ENCODE measurements at regions not wholly inside any gene's neighbourhood (a gene's known extent, or its start where the extent isn't known, plus 50 kb on each side); places are given as distances from the start of the nearest gene placed in this dataset.

DNA sequence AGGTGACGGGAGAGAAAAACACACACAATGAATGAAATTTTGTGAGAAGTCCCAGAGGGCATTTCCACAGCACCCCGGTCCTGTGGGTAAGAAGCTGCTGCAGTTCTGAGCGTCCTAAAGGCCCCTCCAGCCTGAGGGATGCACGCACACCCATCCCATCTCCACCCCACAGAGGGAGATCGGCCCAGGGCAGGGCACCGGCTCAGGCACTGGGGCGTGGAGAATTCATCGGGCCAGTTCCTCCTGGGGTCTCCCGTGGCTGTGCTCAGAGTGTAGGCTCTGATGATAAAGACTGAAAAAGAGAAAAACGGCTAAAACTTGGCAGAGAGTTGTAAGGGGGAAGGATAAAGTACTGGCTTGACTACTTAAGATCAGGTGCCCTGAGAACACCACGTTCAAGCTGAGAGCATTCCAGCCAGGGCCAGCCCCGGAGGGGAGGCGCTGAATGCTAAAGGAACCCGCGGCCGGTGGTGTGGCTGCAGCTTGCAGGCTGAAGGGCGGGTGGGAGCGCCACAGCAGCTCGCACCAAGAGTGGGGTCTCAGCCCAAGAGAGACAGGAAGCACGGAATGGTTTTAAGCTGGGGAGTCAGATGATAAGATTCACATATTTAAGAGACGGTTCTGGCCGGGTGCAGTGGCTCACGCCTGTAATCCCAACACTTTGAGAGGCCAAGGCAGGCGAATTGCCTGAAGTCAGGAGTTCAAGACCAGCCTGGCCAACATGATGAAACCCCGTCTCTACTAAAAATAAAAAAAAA lies 121.9 kb upstream of the SPACA7 start:
- intact Hi-C loops (cut with DNase I): no loop called here
- Histone ChIP-seq H3K36me3 (no peaks in the 10 kb centered on the region), H3K27ac (no peak overlapping the region), H3K27me3 (peaks cover 0 to 42% (median 32%) of the 10 kb centered on the region in 7 donors), H3K4me3 (no peak overlapping the region), H3K9me3 (peaks cover 0 to 12% (median 0%) of the 10 kb centered on the region in 11 donors), H3K4me1 (no peaks in the 10 kb centered on the region)
- DNase-seq (no peak), ATAC-seq (no peak)
- WGBS, 2 donors: 67 to 72% methylated on average over 25 of the region's 25 CpGs
- TF ChIP-seq, protein P1, sequence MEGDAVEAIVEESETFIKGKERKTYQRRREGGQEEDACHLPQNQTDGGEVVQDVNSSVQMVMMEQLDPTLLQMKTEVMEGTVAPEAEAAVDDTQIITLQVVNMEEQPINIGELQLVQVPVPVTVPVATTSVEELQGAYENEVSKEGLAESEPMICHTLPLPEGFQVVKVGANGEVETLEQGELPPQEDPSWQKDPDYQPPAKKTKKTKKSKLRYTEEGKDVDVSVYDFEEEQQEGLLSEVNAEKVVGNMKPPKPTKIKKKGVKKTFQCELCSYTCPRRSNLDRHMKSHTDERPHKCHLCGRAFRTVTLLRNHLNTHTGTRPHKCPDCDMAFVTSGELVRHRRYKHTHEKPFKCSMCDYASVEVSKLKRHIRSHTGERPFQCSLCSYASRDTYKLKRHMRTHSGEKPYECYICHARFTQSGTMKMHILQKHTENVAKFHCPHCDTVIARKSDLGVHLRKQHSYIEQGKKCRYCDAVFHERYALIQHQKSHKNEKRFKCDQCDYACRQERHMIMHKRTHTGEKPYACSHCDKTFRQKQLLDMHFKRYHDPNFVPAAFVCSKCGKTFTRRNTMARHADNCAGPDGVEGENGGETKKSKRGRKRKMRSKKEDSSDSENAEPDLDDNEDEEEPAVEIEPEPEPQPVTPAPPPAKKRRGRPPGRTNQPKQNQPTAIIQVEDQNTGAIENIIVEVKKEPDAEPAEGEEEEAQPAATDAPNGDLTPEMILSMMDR (IDR thresholded peaks at IDR 0.05): no peak

DNA sequence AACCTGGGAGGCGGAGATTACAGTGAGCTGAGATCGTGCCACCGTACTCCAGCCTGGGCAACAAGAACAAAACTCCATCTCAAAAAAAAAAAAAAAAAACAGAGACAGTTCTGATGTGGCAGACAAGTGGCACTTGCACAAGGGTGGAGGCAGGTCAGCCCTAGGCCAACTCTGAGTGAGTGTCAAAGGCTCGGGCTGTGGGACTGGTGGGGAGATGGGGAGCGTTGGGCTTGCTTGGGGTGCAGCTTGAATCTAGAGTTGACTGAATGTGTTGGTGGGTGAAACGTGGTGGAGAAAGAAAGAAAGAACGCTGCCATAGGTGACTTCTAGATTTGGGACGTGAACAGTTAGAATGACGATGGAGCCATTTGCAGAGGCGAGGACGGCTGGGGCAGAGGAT lies 121.3 kb upstream of the SPACA7 start:
- no peak overlapping the region for H3K27ac ChIP-seq
- no peak overlapping the region for H3K4me3 ChIP-seq
- H3K4me1 ChIP-seq: no peaks in the 10 kb centered on the region
- H3K27me3 ChIP-seq: peaks cover 0 to 41% (median 32%) of the 10 kb centered on the region in 7 donors
- H3K36me3 ChIP-seq: no peaks in the 10 kb centered on the region
- no peak for ATAC-seq
- WGBS, 2 donors: 93% methylated on average over 11 of the region's 11 CpGs
- TF ChIP-seq, protein P1 (IDR thresholded peaks at IDR 0.05): no peak
- peaks cover 0 to 12% (median 0%) of the 10 kb centered on the region in 11 donors for H3K9me3 ChIP-seq
- no peak for DNase-seq
- intact Hi-C loops (cut with DNase I): no loop called here

DNA sequence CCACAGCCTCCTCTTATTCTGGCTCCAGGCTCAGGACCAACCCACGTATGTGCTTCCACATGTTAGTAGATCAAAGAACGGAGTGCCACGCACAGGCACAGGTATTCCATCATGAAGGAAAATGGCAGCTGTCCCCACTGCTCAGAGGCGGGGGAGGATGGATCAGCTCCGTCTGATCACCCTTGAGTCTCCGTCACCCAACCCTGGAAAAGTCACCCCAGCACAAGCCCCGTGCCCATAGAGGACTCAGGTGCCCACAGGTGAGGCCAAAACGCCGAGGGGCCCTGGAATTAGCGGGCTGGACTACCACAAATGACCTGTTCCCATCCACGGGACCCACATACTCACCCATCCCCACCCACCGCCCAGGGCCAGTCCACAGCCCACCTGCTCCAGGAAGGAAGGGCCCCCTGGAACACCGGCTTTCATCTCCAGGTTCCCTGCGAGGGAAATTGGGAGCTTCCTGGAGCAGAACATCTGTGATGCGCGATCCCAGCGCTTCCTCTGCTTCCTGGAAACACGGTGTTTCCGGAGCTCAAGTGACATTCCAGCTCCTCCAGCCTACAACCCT lies 120.5 kb upstream of the SPACA7 start:
- intact Hi-C loops (cut with DNase I): no loop called here

DNA sequence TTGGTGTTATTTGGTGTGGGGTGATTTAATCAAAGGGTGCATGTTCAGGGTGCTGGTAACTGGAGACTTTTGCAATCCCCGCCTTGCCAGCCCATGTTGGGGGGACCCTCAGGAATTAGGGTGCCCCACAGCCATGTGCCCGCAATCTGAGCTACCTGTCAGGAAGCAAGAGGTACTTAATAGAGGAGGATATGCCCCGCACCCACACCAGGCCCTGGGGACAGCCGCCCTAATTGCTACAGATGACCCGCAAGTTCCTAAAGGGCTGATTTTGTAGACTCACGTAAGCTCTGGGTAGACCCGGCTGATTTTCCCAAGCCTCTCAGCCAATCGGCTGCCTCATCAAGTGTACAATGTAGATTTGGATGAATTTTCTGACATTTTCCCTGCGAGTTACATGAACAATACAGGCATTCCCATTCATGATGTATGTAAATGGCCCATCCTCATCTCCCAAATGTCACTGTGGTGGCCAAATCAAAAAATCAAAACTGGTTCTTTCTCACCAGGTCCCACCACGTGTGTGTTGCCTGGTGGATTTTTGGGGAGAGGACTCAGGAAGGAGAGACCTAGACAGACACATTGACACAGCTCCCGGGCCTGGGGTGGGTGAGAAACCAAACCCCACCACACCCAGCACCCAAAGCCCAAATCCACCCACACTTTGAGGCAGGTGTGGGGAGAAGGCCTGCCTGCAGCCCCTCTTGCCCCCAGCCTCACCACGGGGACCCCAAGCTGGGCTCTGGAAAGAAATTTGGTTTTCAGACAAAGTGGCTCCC lies 119.2 kb upstream of the SPACA7 start:
- Histone ChIP-seq H3K9me3 (peaks cover 0 to 12% (median 0%) of the 10 kb centered on the region in 11 donors), H3K36me3 (no peaks in the 10 kb centered on the region), H3K4me1 (no peaks in the 10 kb centered on the region), H3K27me3 (peaks cover 0 to 33% (median 20%) of the 10 kb centered on the region in 7 donors), H3K4me3 (no peak overlapping the region), H3K27ac (no peak overlapping the region)
- ATAC-seq: no peak
- TF ChIP-seq, protein P1 (IDR thresholded peaks at IDR 0.05): no peak
- WGBS, 2 donors: 85 to 86% methylated on average over 12 of the region's 12 CpGs
- intact Hi-C loops (cut with DNase I): no loop called here
- no peak for DNase-seq

More for the DNA sequence above, 120.5 kb upstream of the SPACA7 start:
- Histone ChIP-seq H3K27me3 (peaks cover 0 to 41% (median 30%) of the 10 kb centered on the region in 7 donors), H3K4me3 (no peak overlapping the region), H3K4me1 (no peaks in the 10 kb centered on the region), H3K36me3 (no peaks in the 10 kb centered on the region), H3K9me3 (peaks cover 0 to 12% (median 0%) of the 10 kb centered on the region in 11 donors), H3K27ac (no peak overlapping the region)
- WGBS, 2 donors: 79 to 82% methylated on average over 19 of the region's 19 CpGs
- ATAC-seq: no peak
- DNase-seq: no peak
- TF ChIP-seq, protein P1 (IDR thresholded peaks at IDR 0.05): no peak
